GM12878 (cell line): ENCODE measurements at regions not wholly inside any gene's neighbourhood (a gene's known extent, or its start where the extent isn't known, plus 50 kb on each side); places are given as distances from the start of the nearest gene placed in this dataset.

ENCODE experiments used
- ATAC-seq: fragments of 200-7000 bp; cut with Tn5 transposase; 3 replicates; pipeline ENCODE4 v1.9.1; 2020; ENCODE audit warnings: mild to moderate bottlenecking, moderate library complexity
- BruUV-seq: library from RNA; stranded (reverse); fragments of 400-500 nt; replicated peaks from 2 replicates; lab custom pipeline; 2021; lab: Mats Ljungman, UMichigan
- CTCF ChIA-PET: fragments of 300-600 bp; sonication (Branson Sonifier 250); formaldehyde crosslinking; extraction: SDS; loops from one replicate; lab custom pipeline; 2021; ENCODE audit warnings: inconsistent platforms; lab: Yijun Ruan, JAX
- POLR2A ChIA-PET: fragments of 350-600 bp; formaldehyde crosslinking; extraction: SDS; loops from one replicate; lab custom pipeline; 2021; ENCODE audit warnings: inconsistent platforms; lab: Charles Lee
- RAD21 ChIA-PET: fragments of 300-600 bp; sonication (Branson Sonifier 250); formaldehyde crosslinking; loops from one replicate; lab custom pipeline; 2023; ENCODE audit warnings: antibody characterized with exemption; ENCODE audit not compliant: unreplicated experiment; lab: Charles Lee
- SMC1A ChIA-PET: fragments of 300-600 bp; sonication (Branson Sonifier 250); formaldehyde crosslinking; loops from one replicate; lab custom pipeline; 2023; ENCODE audit not compliant: unreplicated experiment, uncharacterized antibody; lab: Charles Lee
- DNase-seq: peaks from one replicate; pipeline ENCODE4 v3.0.0-alpha.2; 2011; ENCODE audit warnings: low read depth, low spot score
- FAIRE-seq: peaks from 3 replicates; lab custom pipeline; 2011; peaks lifted over from hg19 to GRCh38; lab: Jason Lieb, UNC
- H2AFZ ChIP-seq: 2 replicates; pipeline ENCODE4 v1.6.0; 2011; ENCODE audit warnings: low read depth, low read length, control low read depth; ENCODE audit not compliant: control insufficient read depth
- H3K27ac ChIP-seq: 2 replicates; pipeline ENCODE4 v1.5.1; 2011; ENCODE audit warnings: control low read depth; ENCODE audit not compliant: control insufficient read depth, insufficient read depth
- H3K27me3 ChIP-seq, 2 experiments: replicated peaks in 1 of 2; 2 replicates each; pipeline versions ENCODE4 v1.6.0 to v1.6.1; 2011; ENCODE audit warnings: low read length in 1 of 2; ENCODE audit not compliant: control insufficient read depth in 2 of 2, insufficient read depth in 2 of 2
- H3K36me3 ChIP-seq, 2 experiments: 2 replicates each; pipeline ENCODE4 v1.5.1; 2011; ENCODE audit warnings: low read length in 1 of 2; ENCODE audit not compliant: control insufficient read depth in 2 of 2, insufficient read depth in 2 of 2
- H3K4me1 ChIP-seq: 2 replicates; pipeline ENCODE4 v1.6.1; 2011; ENCODE audit warnings: mild to moderate bottlenecking, low read length, moderate library complexity, mixed read lengths; ENCODE audit not compliant: control insufficient read depth, insufficient read depth
- H3K4me2 ChIP-seq: 2 replicates; pipeline ENCODE4 v1.6.0; 2011; ENCODE audit warnings: control low read depth; ENCODE audit not compliant: control insufficient read depth, insufficient read depth
- H3K4me3 ChIP-seq: fragments of 200-600 bp; sonication (generic); 2 replicates; pipeline ENCODE4 v1.5.1; 2016
- H3K79me2 ChIP-seq: 2 replicates; pipeline ENCODE4 v1.6.0; 2011; ENCODE audit warnings: low read length; ENCODE audit not compliant: control insufficient read depth, insufficient read depth
- H3K9ac ChIP-seq: 2 replicates; pipeline ENCODE4 v1.8.0; 2011; ENCODE audit warnings: low read length, control low read depth, mixed read lengths; ENCODE audit not compliant: control insufficient read depth, insufficient read depth
- H3K9me3 ChIP-seq: replicated peaks from 3 replicates; pipeline ENCODE4 v1.5.1; 2011; ENCODE audit warnings: mild to moderate bottlenecking, low read length; ENCODE audit not compliant: control insufficient read depth, insufficient read depth
- H4K20me1 ChIP-seq: 2 replicates; pipeline ENCODE4 v1.6.0; 2011; ENCODE audit not compliant: control insufficient read depth, insufficient read depth
- CHD4 ChIP-seq: fragments of 200-600 bp; sonication (generic); IDR thresholded peaks from 2 replicates; pipeline ENCODE4 v1.6.1; 2016; ENCODE audit warnings: mild to moderate bottlenecking
- JUNB ChIP-seq: IDR thresholded peaks from 2 replicates; pipeline ENCODE4 v1.6.1; 2016; ENCODE audit warnings: antibody characterized with exemption, mild to moderate bottlenecking
- RAD21 ChIP-seq: IDR thresholded peaks from 2 replicates; pipeline ENCODE4 v1.6.1; 2011; ENCODE audit warnings: mild to moderate bottlenecking, low read depth, low read length, moderate library complexity; ENCODE audit not compliant: insufficient read depth
- WGBS: methylation state at CpG from one replicate; pipeline ENCODE4 v1.1.6; 2016; ENCODE audit warnings: low lambda C conversion rate; ENCODE audit not compliant: insufficient replicate concordance, insufficient coverage; ENCODE audit errors: missing lambda C conversion rate; 5-methylcytosine and 5-hydroxymethylcytosine counted together
- in situ Hi-C: fragments of 300-500 bp; cut with MboI; formaldehyde crosslinking; loops from 9 replicates; pipeline ENCODE4 v1.14.3; 2018; ENCODE audit warnings: mixed read lengths
- intact Hi-C: fragments of 100-400 bp; cut with micrococcal nuclease; formaldehyde crosslinking; loops from one replicate; pipeline ENCODE4 v1.14.2; 2022; ENCODE audit not compliant: unreplicated experiment
- TF ChIP-seq, protein P1 (sequence below): fragments of 450-650 bp; IDR thresholded peaks from 2 replicates; pipeline ENCODE4 v1.6.1; 2017; ENCODE audit warnings: low read depth, mild to moderate bottlenecking, moderate library complexity
- TF ChIP-seq, protein P2 (sequence below), 3 experiments: IDR thresholded peaks in 2 of 3; conservative IDR thresholded peaks in 1 of 3; 2 replicates each; pipeline ENCODE4 v1.5.1; 2011; ENCODE audit warnings: low read depth in 3 of 3, low read length in 3 of 3, mild to moderate bottlenecking in 3 of 3, control low read depth in 2 of 3, moderate library complexity in 2 of 3, inconsistent platforms in 1 of 3, mixed read lengths in 1 of 3; ENCODE audit not compliant: control insufficient read depth in 2 of 3, insufficient read depth in 1 of 3; ENCODE audit errors: extremely low read depth in 1 of 3

DNA sequence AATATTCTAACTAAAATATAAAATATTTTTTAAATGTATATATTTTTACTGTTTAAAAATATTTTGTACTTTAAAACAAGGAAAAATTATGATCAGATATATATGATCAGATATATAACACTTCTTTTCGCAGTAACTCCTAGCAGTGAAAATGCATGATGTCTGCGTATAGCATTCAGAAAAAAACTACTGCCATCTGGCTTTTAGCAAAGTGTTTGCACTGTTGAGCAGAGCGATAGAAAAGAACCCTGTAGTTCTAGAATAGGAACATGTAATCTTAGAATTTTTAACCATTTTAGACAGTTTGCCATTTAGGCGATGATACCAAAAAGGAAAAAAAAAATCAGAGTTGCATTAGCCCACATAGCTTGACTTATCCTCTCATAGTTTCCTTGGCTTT lies 370.4 kb upstream of the ANO3 start:
- ChIA-PET SMC1A (no interaction called here), POLR2A (no interaction called here), CTCF (interaction anchor here (0.6 kb wide), 1 partner anchor 15 kb away, joined by 3 read pairs; no protein-coding TSS in a partner anchor), RAD21 (no interaction called here)
- Histone ChIP-seq H3K4me3 (no peak overlapping the region), H3K27ac (no peak overlapping the region), H3K4me1 (no peaks in the 10 kb centered on the region), H4K20me1 (no peaks in the 10 kb centered on the region), H3K36me3 (no peaks in the 10 kb centered on the region), H3K79me2 (no peaks in the 10 kb centered on the region), H3K9ac (no peak overlapping the region), H3K27me3 (no peaks in the 10 kb centered on the region), H3K9me3 (no peaks in the 10 kb centered on the region), H2AFZ (no peak overlapping the region), H3K4me2 (no peak overlapping the region)
- WGBS, result 61% methylated on average over 4 of the region's 4 CpGs
- DNase-seq (no peak), FAIRE-seq (no peak), ATAC-seq (no peak)
- intact Hi-C loops, result no loop called here
- in situ Hi-C loops, result no loop called here
- TF ChIP-seq CHD4 (no peak), JUNB (no peak)
- TF ChIP-seq, protein P1, sequence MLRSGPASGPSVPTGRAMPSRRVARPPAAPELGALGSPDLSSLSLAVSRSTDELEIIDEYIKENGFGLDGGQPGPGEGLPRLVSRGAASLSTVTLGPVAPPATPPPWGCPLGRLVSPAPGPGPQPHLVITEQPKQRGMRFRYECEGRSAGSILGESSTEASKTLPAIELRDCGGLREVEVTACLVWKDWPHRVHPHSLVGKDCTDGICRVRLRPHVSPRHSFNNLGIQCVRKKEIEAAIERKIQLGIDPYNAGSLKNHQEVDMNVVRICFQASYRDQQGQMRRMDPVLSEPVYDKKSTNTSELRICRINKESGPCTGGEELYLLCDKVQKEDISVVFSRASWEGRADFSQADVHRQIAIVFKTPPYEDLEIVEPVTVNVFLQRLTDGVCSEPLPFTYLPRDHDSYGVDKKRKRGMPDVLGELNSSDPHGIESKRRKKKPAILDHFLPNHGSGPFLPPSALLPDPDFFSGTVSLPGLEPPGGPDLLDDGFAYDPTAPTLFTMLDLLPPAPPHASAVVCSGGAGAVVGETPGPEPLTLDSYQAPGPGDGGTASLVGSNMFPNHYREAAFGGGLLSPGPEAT, result no peak
- BruUV-seq, result no TSS peak

DNA sequence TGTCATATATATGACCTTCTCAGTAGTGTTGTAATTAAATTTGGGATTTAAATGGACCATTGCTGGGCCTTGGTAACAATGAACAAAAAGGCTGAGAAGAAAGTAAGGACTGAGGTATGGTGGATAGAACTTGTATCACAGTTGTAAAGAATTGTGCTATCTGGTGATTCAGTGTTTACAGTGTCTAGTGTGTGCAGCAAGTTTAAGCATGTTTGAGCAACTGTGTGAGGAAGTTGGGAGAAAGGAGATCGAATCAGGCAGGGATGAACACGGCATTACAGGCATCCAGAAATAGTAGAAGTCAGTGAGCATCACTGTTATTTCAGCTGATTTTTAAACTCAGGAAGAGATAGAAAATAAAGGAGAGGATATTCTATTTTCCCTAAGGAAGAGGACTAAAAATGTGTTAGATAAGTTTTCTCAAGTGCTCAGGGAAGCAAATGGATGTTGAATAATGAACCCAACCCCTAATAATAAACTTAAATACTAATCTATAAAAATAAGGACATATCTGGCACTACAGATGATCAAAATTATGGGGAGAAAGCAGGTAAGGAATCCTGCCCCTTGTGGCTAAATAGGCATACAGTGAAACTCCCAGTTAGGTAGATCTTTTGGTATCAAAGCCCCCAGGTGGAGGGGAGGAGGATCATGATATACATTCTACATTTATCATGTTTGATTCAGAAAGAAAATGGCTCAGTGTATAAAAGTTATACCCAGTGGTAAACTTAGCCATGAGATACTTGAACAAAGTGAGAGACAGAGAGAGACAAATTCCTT lies 361.0 kb upstream of the ANO3 start:
- Histone ChIP-seq H3K4me2 (no peak overlapping the region), H3K27ac (no peak overlapping the region), H3K36me3 (no peaks in the 10 kb centered on the region), H3K9ac (no peak overlapping the region), H3K79me2 (no peaks in the 10 kb centered on the region), H3K4me1 (no peaks in the 10 kb centered on the region), H3K27me3 (no peaks in the 10 kb centered on the region), H3K4me3 (no peak overlapping the region), H4K20me1 (no peaks in the 10 kb centered on the region), H2AFZ (no peak overlapping the region), H3K9me3 (no peaks in the 10 kb centered on the region)
- intact Hi-C loops (no loop called here), in situ Hi-C loops (no loop called here)
- 12% methylated on average over 2 of the region's 2 CpGs for WGBS
- TF ChIP-seq RAD21, result no peak
- TF ChIP-seq, protein P2, sequence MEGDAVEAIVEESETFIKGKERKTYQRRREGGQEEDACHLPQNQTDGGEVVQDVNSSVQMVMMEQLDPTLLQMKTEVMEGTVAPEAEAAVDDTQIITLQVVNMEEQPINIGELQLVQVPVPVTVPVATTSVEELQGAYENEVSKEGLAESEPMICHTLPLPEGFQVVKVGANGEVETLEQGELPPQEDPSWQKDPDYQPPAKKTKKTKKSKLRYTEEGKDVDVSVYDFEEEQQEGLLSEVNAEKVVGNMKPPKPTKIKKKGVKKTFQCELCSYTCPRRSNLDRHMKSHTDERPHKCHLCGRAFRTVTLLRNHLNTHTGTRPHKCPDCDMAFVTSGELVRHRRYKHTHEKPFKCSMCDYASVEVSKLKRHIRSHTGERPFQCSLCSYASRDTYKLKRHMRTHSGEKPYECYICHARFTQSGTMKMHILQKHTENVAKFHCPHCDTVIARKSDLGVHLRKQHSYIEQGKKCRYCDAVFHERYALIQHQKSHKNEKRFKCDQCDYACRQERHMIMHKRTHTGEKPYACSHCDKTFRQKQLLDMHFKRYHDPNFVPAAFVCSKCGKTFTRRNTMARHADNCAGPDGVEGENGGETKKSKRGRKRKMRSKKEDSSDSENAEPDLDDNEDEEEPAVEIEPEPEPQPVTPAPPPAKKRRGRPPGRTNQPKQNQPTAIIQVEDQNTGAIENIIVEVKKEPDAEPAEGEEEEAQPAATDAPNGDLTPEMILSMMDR (IDR thresholded peaks at IDR 0.05 in 2 of 3, conservative IDR thresholded peaks at IDR 0.05 in 1 of 3; ENCODE audit: control insufficient read depth in 2 of 3, extremely low read depth in 1 of 3, insufficient read depth in 1 of 3, low read depth in 3 of 3, low read length in 3 of 3), result peak in 2 of 3 experiments; percentile 30 to 41; a peak in 4 of 6 replicates
- ChIA-PET RAD21 (no interaction called here), SMC1A (interaction anchor here (2.0 kb wide), 1 partner anchor 11 kb away, joined by 11 read pairs; no protein-coding TSS in a partner anchor), POLR2A (no interaction called here), CTCF (no interaction called here)
- BruUV-seq, result no TSS peak
- FAIRE-seq (no peak), ATAC-seq (0 out of 3 replicates have a peak, but pooled peaks have one; percentile 43), DNase-seq (no peak)
